ENCODE measurements at regions not wholly inside any gene's neighbourhood (a gene's known extent, or its start where the extent isn't known, plus 50 kb on each side); places are given as distances from the start of the nearest gene placed in this dataset.

DNA sequence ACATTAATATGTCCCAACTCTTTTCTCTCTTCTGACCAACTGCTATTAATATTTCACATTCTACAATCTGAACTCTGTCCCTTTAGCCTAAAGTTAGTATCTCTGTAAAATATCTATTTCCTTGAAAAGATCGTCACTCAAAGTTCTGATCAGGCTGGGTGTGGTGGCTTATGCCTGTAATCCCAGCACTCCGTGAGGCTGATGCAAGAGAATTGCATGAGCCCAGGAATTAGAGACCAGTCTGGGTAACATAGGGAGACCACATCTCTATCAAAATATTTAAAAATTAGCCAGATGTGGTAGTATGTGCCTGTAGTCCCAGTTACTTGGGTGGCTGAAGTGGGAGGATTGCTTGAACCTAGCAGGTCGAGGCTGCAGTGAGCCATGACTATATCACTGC lies 695.6 kb downstream of the MCTP2 start:
- no peak for FAIRE-seq
- H3K18ac ChIP-seq (ENCODE audit: extremely low read depth, low read length) = no peak overlapping the region
- no peaks in the 10 kb centered on the region for H3K79me1 ChIP-seq (ENCODE audit: low read depth, low read length)
- no peak overlapping the region for H4K8ac ChIP-seq (ENCODE audit: extremely low read depth, insufficient read depth, low read length)
- no peaks in the 10 kb centered on the region for H3K23me2 ChIP-seq (ENCODE audit: low read depth, low read length)
- WGBS, 2 experiments (ENCODE audit: extremely low coverage in 1 of 2, insufficient coverage in 1 of 2, insufficient read length in 1 of 2, insufficient replicate concordance in 2 of 2, low coverage in 1 of 2, low lambda C conversion rate in 2 of 2, missing lambda C conversion rate in 1 of 2) = 87% methylated on average over 3 of the region's 3 CpGs; no CpG with 5 or more reads in 1 of the 2 experiments
- H4K20me1 ChIP-seq (replicated peaks in 1 of 2; ENCODE audit: control insufficient read depth in 1 of 2, insufficient read depth in 2 of 2, low read length in 2 of 2) = no peaks in the 10 kb centered on the region
- no peak overlapping the region for H3K27ac ChIP-seq (ENCODE audit: low read depth, low read length)
- no peak overlapping the region for H2BK5ac ChIP-seq (ENCODE audit: low read depth, low read length)
- H2AK5ac ChIP-seq (ENCODE audit: low read depth, low read length) = no peak overlapping the region
- H2BK120ac ChIP-seq (replicated peaks; ENCODE audit: low read depth, low read length) = no peak overlapping the region
- H3K4me1 ChIP-seq (replicated peaks in 1 of 4; ENCODE audit: control insufficient read depth in 3 of 4, insufficient read depth in 4 of 4, low read length in 3 of 4) = no peaks in the 10 kb centered on the region
- POLR2A ChIA-PET (ENCODE audit: partially characterized antibody) = no interaction called here
- H4K5ac ChIP-seq (ENCODE audit: insufficient read length, low read depth, low read length) = no peak overlapping the region
- H3K4me2 ChIP-seq (ENCODE audit: insufficient read depth in 1 of 2, low read depth in 2 of 2, low read length in 2 of 2) = no peak overlapping the region
- H3K14ac ChIP-seq (ENCODE audit: insufficient read length) = no peak overlapping the region
- H3K9ac ChIP-seq (replicated peaks in 1 of 4; ENCODE audit: extremely low read depth in 1 of 4, low read depth in 3 of 4, low read length in 3 of 4) = no peak overlapping the region
- no peak overlapping the region for H3K4me3 ChIP-seq (ENCODE audit: extremely low read depth in 1 of 4, insufficient read depth in 2 of 4, low read depth in 3 of 4, low read length in 4 of 4)
- H3K56ac ChIP-seq (replicated peaks; ENCODE audit: insufficient read length, low read depth, low read length) = no peak overlapping the region
- no peak overlapping the region for H3K23ac ChIP-seq (ENCODE audit: insufficient read length)
- no peaks in the 10 kb centered on the region for H3K27me3 ChIP-seq (replicated peaks in 1 of 4; ENCODE audit: control insufficient read depth in 3 of 4, extremely low read depth in 1 of 4, insufficient read depth in 3 of 4, low read length in 3 of 4)
- H3K36me3 ChIP-seq (ENCODE audit: control insufficient read depth in 2 of 4, insufficient read depth in 4 of 4, low read length in 3 of 4) = no peaks in the 10 kb centered on the region
- CTCF ChIA-PET (ENCODE audit: partially characterized antibody) = no interaction called here
- no peak overlapping the region for H4K91ac ChIP-seq (replicated peaks; ENCODE audit: insufficient read length, low read length)
- DNase-seq (ENCODE audit: low read depth in 1 of 2, low spot score in 2 of 2) = no peak
- no peaks in the 10 kb centered on the region for H3K79me2 ChIP-seq (ENCODE audit: control insufficient read depth in 1 of 2, insufficient read depth in 2 of 2, low read length in 2 of 2)
- H3K4ac ChIP-seq (replicated peaks; ENCODE audit: insufficient read length, low read depth, low read length) = no peak overlapping the region
- TF ChIP-seq, protein P1, sequence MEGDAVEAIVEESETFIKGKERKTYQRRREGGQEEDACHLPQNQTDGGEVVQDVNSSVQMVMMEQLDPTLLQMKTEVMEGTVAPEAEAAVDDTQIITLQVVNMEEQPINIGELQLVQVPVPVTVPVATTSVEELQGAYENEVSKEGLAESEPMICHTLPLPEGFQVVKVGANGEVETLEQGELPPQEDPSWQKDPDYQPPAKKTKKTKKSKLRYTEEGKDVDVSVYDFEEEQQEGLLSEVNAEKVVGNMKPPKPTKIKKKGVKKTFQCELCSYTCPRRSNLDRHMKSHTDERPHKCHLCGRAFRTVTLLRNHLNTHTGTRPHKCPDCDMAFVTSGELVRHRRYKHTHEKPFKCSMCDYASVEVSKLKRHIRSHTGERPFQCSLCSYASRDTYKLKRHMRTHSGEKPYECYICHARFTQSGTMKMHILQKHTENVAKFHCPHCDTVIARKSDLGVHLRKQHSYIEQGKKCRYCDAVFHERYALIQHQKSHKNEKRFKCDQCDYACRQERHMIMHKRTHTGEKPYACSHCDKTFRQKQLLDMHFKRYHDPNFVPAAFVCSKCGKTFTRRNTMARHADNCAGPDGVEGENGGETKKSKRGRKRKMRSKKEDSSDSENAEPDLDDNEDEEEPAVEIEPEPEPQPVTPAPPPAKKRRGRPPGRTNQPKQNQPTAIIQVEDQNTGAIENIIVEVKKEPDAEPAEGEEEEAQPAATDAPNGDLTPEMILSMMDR (IDR thresholded peaks at IDR 0.05; ENCODE audit: control extremely low read depth in 1 of 3, insufficient read depth in 1 of 3, low read depth in 1 of 3, low read length in 3 of 3) = no peak
- no peak for TF ChIP-seq TCF12 (IDR thresholded peaks at IDR 0.05; ENCODE audit: low read depth, low read length)
- TF ChIP-seq JUND (IDR thresholded peaks at IDR 0.05; ENCODE audit: low read length) = no peak
- H2AFZ ChIP-seq (ENCODE audit: low read length) = no peak overlapping the region
- no peak overlapping the region for H2BK12ac ChIP-seq (ENCODE audit: low read depth, low read length)
- H3K9me3 ChIP-seq (ENCODE audit: insufficient read depth in 2 of 2, low read depth in 1 of 2, low read length in 1 of 2) = no peaks in the 10 kb centered on the region
- H2BK15ac ChIP-seq (ENCODE audit: low read length) = no peak overlapping the region
- H2BK20ac ChIP-seq (ENCODE audit: low read length) = no peak overlapping the region

Data from H1 (cell line).